Loucy (cell line): ENCODE measurements at regions not wholly inside any gene's neighbourhood (a gene's known extent, or its start where the extent isn't known, plus 50 kb on each side); places are given as distances from the start of the nearest gene placed in this dataset.
A peak's percentile ranks its signal among the peaks of the same experiment; 100 is the strongest.

Experiments used
- H2AFZ ChIP-seq: fragments of 200-600 bp; sonication (generic); 2 replicates; pipeline ENCODE4 v1.6.0; 2016; ENCODE audit warnings: antibody characterized with exemption, mild to moderate bottlenecking, low read length, moderate library complexity
- H3F3A ChIP-seq: fragments of 200-600 bp; 2 replicates; pipeline ENCODE4 v1.6.0; 2016; ENCODE audit warnings: antibody characterized with exemption, low read depth, mild to moderate bottlenecking
- H3K27me3 ChIP-seq: fragments of 200-600 bp; sonication (generic); 2 replicates; pipeline ENCODE4 v1.6.1; 2014; ENCODE audit warnings: low read length, mild to moderate bottlenecking; ENCODE audit not compliant: insufficient read depth, poor library complexity, severe bottlenecking
- H3K36me3 ChIP-seq: fragments of 200-600 bp; sonication (generic); 2 replicates; pipeline ENCODE4 v1.6.1; 2016; ENCODE audit warnings: low read length; ENCODE audit not compliant: insufficient read depth
- H3K4me1 ChIP-seq: fragments of 200-600 bp; sonication (generic); 2 replicates; pipeline ENCODE4 v1.5.1; 2014; ENCODE audit warnings: low read length, mild to moderate bottlenecking; ENCODE audit not compliant: insufficient read depth, poor library complexity, severe bottlenecking
- H3K4me2 ChIP-seq: fragments of 200-600 bp; sonication (generic); 2 replicates; pipeline ENCODE4 v1.6.0; 2014; ENCODE audit warnings: antibody characterized with exemption, low read length, low read depth, mild to moderate bottlenecking; ENCODE audit not compliant: poor library complexity, severe bottlenecking
- H3K4me3 ChIP-seq: fragments of 200-600 bp; sonication (generic); 2 replicates; pipeline ENCODE4 v1.5.1; 2014; ENCODE audit warnings: low read length, mild to moderate bottlenecking, mixed read lengths; ENCODE audit not compliant: poor library complexity, severe bottlenecking
- H3K79me2 ChIP-seq: fragments of 200-600 bp; sonication (generic); 2 replicates; pipeline ENCODE4 v1.6.1; 2014; ENCODE audit warnings: low read length; ENCODE audit not compliant: insufficient read depth
- H3K9ac ChIP-seq: fragments of 200-600 bp; sonication (generic); 2 replicates; pipeline ENCODE4 v1.6.0; 2014; ENCODE audit warnings: mild to moderate bottlenecking, low read depth, low read length, moderate library complexity; ENCODE audit not compliant: poor library complexity, severe bottlenecking
- H3K9me2 ChIP-seq: fragments of 200-600 bp; sonication (generic); replicated peaks from 2 replicates; pipeline ENCODE4 v1.6.1; 2016; ENCODE audit warnings: low read depth, low read length, mixed read lengths
- H3K9me3 ChIP-seq: fragments of 200-600 bp; sonication (generic); 2 replicates; pipeline ENCODE4 v1.6.1; 2014; ENCODE audit warnings: mild to moderate bottlenecking, antibody characterized with exemption, low read length, low read depth; ENCODE audit not compliant: insufficient read depth
- H4K20me1 ChIP-seq: fragments of 200-600 bp; sonication (generic); 2 replicates; pipeline ENCODE4 v1.6.0; 2014; ENCODE audit warnings: antibody characterized with exemption, low read length, mild to moderate bottlenecking; ENCODE audit not compliant: insufficient read depth, poor library complexity, severe bottlenecking
- CTCF ChIP-seq: fragments of 200-600 bp; sonication (generic); conservative IDR thresholded peaks from 2 replicates; pipeline ENCODE4 v1.5.1; 2014; ENCODE audit warnings: mild to moderate bottlenecking, antibody characterized with exemption, low read length
- EZH2phosphoT487 ChIP-seq: fragments of 200-600 bp; IDR thresholded peaks from 2 replicates; pipeline ENCODE4 v1.6.1; 2018; ENCODE audit warnings: antibody characterized with exemption, mild to moderate bottlenecking, moderate library complexity, borderline replicate concordance

GRCh38 chr2:196468394-196468793 is 171.1 kb upstream of the CCDC150 start:
- no peaks in the 10 kb centered on the region for H3F3A ChIP-seq
- H3K4me1 ChIP-seq: peaks cover 4% of the 10 kb centered on the region
- no peak overlapping the region for H3K4me3 ChIP-seq
- no peaks in the 10 kb centered on the region for H3K27me3 ChIP-seq
- H3K9me3 ChIP-seq: no peaks in the 10 kb centered on the region
- H3K4me2 ChIP-seq: no peak overlapping the region
- TF ChIP-seq EZH2phosphoT487 (no peak), CTCF (peak; percentile 58)
- H3K36me3 ChIP-seq: no peaks in the 10 kb centered on the region
- H3K9ac ChIP-seq: no peak overlapping the region
- no peaks in the 10 kb centered on the region for H3K79me2 ChIP-seq
- no peaks in the 10 kb centered on the region for H3K9me2 ChIP-seq
- no peak overlapping the region for H2AFZ ChIP-seq
- no peaks in the 10 kb centered on the region for H4K20me1 ChIP-seq

GRCh38 chr2:196473617-196474016 is 165.9 kb upstream of the CCDC150 start:
- H3F3A ChIP-seq: no peaks in the 10 kb centered on the region; the same call in 1 of the 2 replicates
- no peaks in the 10 kb centered on the region for H3K4me1 ChIP-seq
- TF ChIP-seq EZH2phosphoT487: no peak
- no peak for TF ChIP-seq CTCF
- H3K4me2 ChIP-seq: no peak overlapping the region
- H3K9ac ChIP-seq: no peak overlapping the region
- no peak overlapping the region for H2AFZ ChIP-seq
- no peaks in the 10 kb centered on the region for H3K9me2 ChIP-seq
- no peaks in the 10 kb centered on the region for H3K79me2 ChIP-seq
- no peak overlapping the region for H3K4me3 ChIP-seq
- no peaks in the 10 kb centered on the region for H3K9me3 ChIP-seq
- H3K27me3 ChIP-seq: no peaks in the 10 kb centered on the region
- H3K36me3 ChIP-seq: no peaks in the 10 kb centered on the region
- no peaks in the 10 kb centered on the region for H4K20me1 ChIP-seq

- H3F3A ChIP-seq: no peaks in the 10 kb centered on the region; the same call in 1 of the 2 replicates
- no peaks in the 10 kb centered on the region for H3K4me1 ChIP-seq
- no peaks in the 10 kb centered on the region for H3K27me3 ChIP-seq
- no peak overlapping the region for H3K4me3 ChIP-seq
- no peaks in the 10 kb centered on the region for H3K79me2 ChIP-seq
- H3K9ac ChIP-seq: no peak overlapping the region
- no peak overlapping the region for H3K4me2 ChIP-seq
- no peaks in the 10 kb centered on the region for H3K36me3 ChIP-seq
- H3K9me3 ChIP-seq: no peaks in the 10 kb centered on the region
- no peak for TF ChIP-seq CTCF
- no peaks in the 10 kb centered on the region for H4K20me1 ChIP-seq
- no peaks in the 10 kb centered on the region for H3K9me2 ChIP-seq
- no peak overlapping the region for H2AFZ ChIP-seq
Observed at GRCh38 chr2:196475611-196476010, 163.9 kb upstream of the CCDC150 start.
